Spleen (tissue), 11 donors: ENCODE measurements at regions not wholly inside any gene's neighbourhood (a gene's known extent, or its start where the extent isn't known, plus 50 kb on each side); places are given as distances from the start of the nearest gene placed in this dataset.

Experiments
- DNase-seq: peaks from one replicate; pipeline ENCODE4 v3.0.0-alpha.2; 2020
- H3K27ac ChIP-seq, 8 donors: fragments of 200-600 bp; sonication (generic) in 7 of 8; 1 replicate in 4 of 8; 2 replicates in 4 of 8; pipeline versions ENCODE4 v1.5.0 to v1.8.0; 2016 to 2021; ENCODE audit warnings: inconsistent platforms in 4 of 8, mild to moderate bottlenecking in 4 of 8, moderate library complexity in 1 of 8
- H3K27me3 ChIP-seq, 7 donors: fragments of 200-600 bp; sonication (generic) in 6 of 7; replicated peaks in 1 of 7; 1 replicate in 4 of 7; 2 replicates in 3 of 7; pipeline versions ENCODE4 v1.5.0 to v1.8.0; 2016 to 2021; ENCODE audit warnings: inconsistent platforms in 3 of 7, mild to moderate bottlenecking in 1 of 7
- H3K36me3 ChIP-seq, 6 donors: fragments of 200-600 bp; sonication (generic) in 5 of 6; 1 replicate in 4 of 6; 2 replicates in 2 of 6; pipeline versions ENCODE4 v1.5.0 to v1.8.0; 2016 to 2021; ENCODE audit warnings: inconsistent platforms in 2 of 6
- H3K4me1 ChIP-seq, 6 donors: fragments of 200-600 bp; sonication (generic) in 5 of 6; 1 replicate in 3 of 6; 2 replicates in 3 of 6; pipeline versions ENCODE4 v1.5.0 to v1.8.0; 2016 to 2021; ENCODE audit warnings: inconsistent platforms in 3 of 6
- H3K4me3 ChIP-seq, 8 donors: fragments of 200-600 bp; sonication (generic) in 7 of 8; 1 replicate in 4 of 8; 2 replicates in 4 of 8; pipeline versions ENCODE4 v1.5.0 to v1.8.0; 2016 to 2021; ENCODE audit warnings: inconsistent platforms in 4 of 8, mild to moderate bottlenecking in 4 of 8, moderate library complexity in 2 of 8
- H3K9me3 ChIP-seq, 8 donors: fragments of 200-600 bp; sonication (generic) in 7 of 8; 1 replicate in 4 of 8; 2 replicates in 4 of 8; pipeline versions ENCODE4 v1.5.0 to v1.8.0; 2016 to 2021; ENCODE audit warnings: inconsistent platforms in 4 of 8
- CTCF ChIP-seq, 11 experiments: fragments of 200-600 bp in 7 of 11; fragments of 450-650 bp in 4 of 11; sonication (generic) in 4 of 11; IDR thresholded peaks in 8 of 11; conservative IDR thresholded peaks in 3 of 11; 1 replicate in 7 of 11; 2 replicates in 4 of 11; pipeline versions ENCODE4 v1.4.0 to v1.8.0; 2016 to 2021; ENCODE audit warnings: antibody characterized with exemption in 11 of 11, inconsistent platforms in 4 of 11, mild to moderate bottlenecking in 1 of 11
- POLR2A ChIP-seq, 3 donors: fragments of 450-650 bp; IDR thresholded peaks; one replicate each; pipeline ENCODE4 v1.5.1; 2017; ENCODE audit warnings: antibody characterized with exemption in 3 of 3, mild to moderate bottlenecking in 1 of 3
- POLR2AphosphoS5 ChIP-seq, 3 donors: sonication (generic); formaldehyde crosslinking; IDR thresholded peaks; one replicate each; pipeline ENCODE4 v1.5.1; 2017; ENCODE audit warnings: antibody characterized with exemption in 3 of 3
- WGBS, 5 donors: extraction: QIAGEN DNeasy Blood & Tissue Kit in 3 of 5; methylation state at CpG; one replicate each; pipeline versions ENCODE4 v1.1.5 to v1.1.7; 2013 to 2018; 5-methylcytosine and 5-hydroxymethylcytosine counted together
- intact Hi-C: fragments of 100-400 bp; cut with DNase I; formaldehyde crosslinking; loops from one replicate; pipeline ENCODE4 v1.15.0; 2023; ENCODE audit warnings: low total_unique reads
- donor health status: healthy with polysubstance abuse.
- donor health status: DM: no; HTN: no; CAD: no; lungs with moderate emphysema.
- donor health status: DM: no; HTN: no; CAD: no.
- donor health status: Bipolar disorder and iron deficiency.
- donor health status: healthy.
- donor health status: DM: no; HTN: no; CAD: no.
- donor health status: DM: yes; HTN: yes; CAD: no.

- Histone ChIP-seq H3K36me3 (no peaks in the 10 kb centered on the region), H3K9me3 (no peaks in the 10 kb centered on the region), H3K27me3 (no peaks in the 10 kb centered on the region), H3K27ac (peak overlapping the region in 4 of 8 donors; percentile 9 to 37 (median 28)), H3K4me1 (peaks cover 0 to 4% (median 0%) of the 10 kb centered on the region in 6 donors), H3K4me3 (no peak overlapping the region)
- 69 to 78% (median 77%) methylated on average over 7 of the region's 7 CpGs for WGBS, 5 donors
- intact Hi-C loops: no loop called here
- TF ChIP-seq POLR2AphosphoS5 (IDR thresholded peaks at IDR 0.05) (no peak), CTCF (IDR thresholded peaks at IDR 0.05 in 8 of 11, conservative IDR thresholded peaks at IDR 0.05 in 3 of 11) (no peak), POLR2A (IDR thresholded peaks at IDR 0.05) (no peak)
- DNase-seq: no peak
These were observed 104.2 kb upstream of the THRB start for GRCh38 chr3:24598695-24599470.

DNA sequence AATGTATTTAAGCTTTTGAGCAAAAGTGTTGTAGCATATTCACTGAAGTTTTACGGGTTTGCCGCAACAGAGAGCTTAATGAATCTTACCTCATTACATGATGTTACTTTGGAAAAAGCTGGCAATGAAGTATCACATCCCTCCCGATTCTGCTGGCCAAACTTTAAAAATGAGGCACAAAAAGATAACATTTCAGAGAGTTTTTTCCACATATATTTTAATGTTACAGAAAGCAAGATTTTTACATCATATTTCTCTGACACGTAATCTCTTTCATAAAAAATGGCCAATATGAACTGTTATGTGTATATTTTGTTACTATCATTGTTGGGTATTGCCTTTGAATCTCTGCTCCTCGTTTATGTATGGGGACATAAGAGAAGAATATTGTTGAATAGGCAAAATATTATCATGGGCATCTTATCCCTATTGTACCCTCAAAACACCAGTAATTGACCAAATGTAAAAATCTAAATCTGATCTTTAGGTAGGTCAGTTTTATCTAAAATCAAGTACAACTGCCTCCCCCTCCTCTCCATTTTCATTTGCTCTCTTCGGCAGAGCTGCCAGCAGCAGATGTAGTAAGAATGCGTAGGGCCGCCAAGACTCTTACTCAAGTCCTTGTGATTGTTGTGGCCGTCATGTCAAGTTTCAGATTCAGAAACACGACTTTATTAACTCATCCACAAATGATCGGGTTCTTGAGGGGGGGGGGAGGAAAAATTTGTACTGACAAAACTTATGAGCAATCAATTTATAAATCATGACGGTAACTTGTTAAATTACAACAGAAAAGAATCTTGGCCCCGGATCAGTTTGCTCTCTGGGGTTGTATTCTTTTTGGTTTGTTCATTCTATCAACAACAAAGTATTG is 106.7 kb upstream of the THRB start:
- 85 to 90% (median 86%) methylated on average over 13 of the region's 13 CpGs for WGBS, 5 donors
- TF ChIP-seq CTCF (IDR thresholded peaks at IDR 0.05 in 8 of 11, conservative IDR thresholded peaks at IDR 0.05 in 3 of 11) (no peak), POLR2A (IDR thresholded peaks at IDR 0.05) (no peak), POLR2AphosphoS5 (IDR thresholded peaks at IDR 0.05) (no peak)
- no peaks in the 10 kb centered on the region for H3K9me3 ChIP-seq

DNA sequence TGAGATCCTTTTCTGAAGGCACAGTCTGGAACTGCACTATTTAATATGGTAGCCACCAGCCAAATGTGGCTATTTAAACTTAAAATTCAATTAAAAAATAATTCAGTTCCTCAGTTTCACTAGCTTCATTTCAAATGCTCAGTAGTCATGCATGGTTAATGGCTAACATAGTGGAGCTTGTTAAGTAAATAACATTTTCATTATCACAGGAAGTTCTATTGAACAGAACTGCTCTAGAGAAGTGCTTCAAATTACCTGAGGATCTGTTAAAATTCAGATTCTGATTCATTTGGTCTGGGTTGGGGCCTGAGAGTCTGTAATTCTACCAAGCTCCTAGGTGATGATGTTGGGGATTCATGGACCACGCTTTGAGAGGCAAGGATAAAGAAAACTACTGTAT is 109.6 kb upstream of the THRB start:
- no peaks in the 10 kb centered on the region for H3K4me1 ChIP-seq
- intact Hi-C loops: no loop called here
- no peak for TF ChIP-seq POLR2AphosphoS5 (IDR thresholded peaks at IDR 0.05)
- TF ChIP-seq CTCF (IDR thresholded peaks at IDR 0.05 in 8 of 11, conservative IDR thresholded peaks at IDR 0.05 in 3 of 11): no peak
- TF ChIP-seq POLR2A (IDR thresholded peaks at IDR 0.05): no peak
- H3K27me3 ChIP-seq: no peaks in the 10 kb centered on the region
- 87 to 100% (median 91%) methylated on average over 1 of the region's 1 CpG for WGBS, 5 donors
- H3K36me3 ChIP-seq: no peaks in the 10 kb centered on the region
- H3K9me3 ChIP-seq: no peaks in the 10 kb centered on the region
- H3K4me3 ChIP-seq: no peak overlapping the region
- no peak for DNase-seq
- H3K27ac ChIP-seq: no peak overlapping the region

More for the DNA sequence above, 106.7 kb upstream of the THRB start:
- Histone ChIP-seq H3K27ac (no peak overlapping the region), H3K27me3 (no peaks in the 10 kb centered on the region), H3K4me1 (peaks cover 0 to 4% (median 0%) of the 10 kb centered on the region in 6 donors), H3K36me3 (no peaks in the 10 kb centered on the region), H3K4me3 (no peak overlapping the region)
- intact Hi-C loops: no loop called here
- DNase-seq: no peak

- WGBS, 5 donors: 82 to 94% (median 92%) methylated on average over 4 of the region's 4 CpGs
- no peak for DNase-seq
- no peaks in the 10 kb centered on the region for H3K4me1 ChIP-seq
- TF ChIP-seq CTCF (IDR thresholded peaks at IDR 0.05 in 8 of 11, conservative IDR thresholded peaks at IDR 0.05 in 3 of 11): no peak
- no peak for TF ChIP-seq POLR2AphosphoS5 (IDR thresholded peaks at IDR 0.05)
- no peak for TF ChIP-seq POLR2A (IDR thresholded peaks at IDR 0.05)
- intact Hi-C loops: no loop called here
- no peaks in the 10 kb centered on the region for H3K27me3 ChIP-seq
- no peak overlapping the region for H3K27ac ChIP-seq
- no peaks in the 10 kb centered on the region for H3K36me3 ChIP-seq
- no peaks in the 10 kb centered on the region for H3K9me3 ChIP-seq
- no peak overlapping the region for H3K4me3 ChIP-seq
These were observed 110.9 kb upstream of the THRB start for GRCh38 chr3:24605511-24606028.
